GM18519 (cell line): ENCODE measurements at regions not wholly inside any gene's neighbourhood (a gene's known extent, or its start where the extent isn't known, plus 50 kb on each side); places are given as distances from the start of the nearest gene placed in this dataset.

Source experiments
- ATAC-seq: cut with Tn5 transposase; IDR thresholded peaks from one replicate; pipeline ENCODE4 v1.9.1; 2021; ENCODE audit warnings: mild to moderate bottlenecking, moderate library complexity; ENCODE audit not compliant: unreplicated experiment, low FRiP score

DNA sequence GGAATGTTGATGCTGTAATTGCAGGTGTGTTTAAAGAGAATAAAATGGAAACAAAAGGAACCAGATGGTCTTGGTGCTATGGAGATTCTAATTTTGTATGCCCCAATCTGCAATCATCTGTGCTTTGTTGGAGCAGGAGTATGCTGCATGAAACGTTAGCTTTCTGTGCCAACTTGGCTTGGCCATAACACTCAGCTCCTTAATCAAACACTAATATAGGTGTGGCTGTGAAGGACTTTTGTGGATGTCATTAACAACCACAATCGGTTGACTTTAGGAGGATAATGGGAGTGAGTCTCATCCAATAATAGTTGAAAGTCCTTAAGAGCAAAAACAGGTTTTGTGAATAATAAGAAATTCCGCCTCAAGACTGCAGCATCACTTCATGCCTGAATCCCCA lies 399.2 kb downstream of the NLGN4X start:
- no peak for ATAC-seq

DNA sequence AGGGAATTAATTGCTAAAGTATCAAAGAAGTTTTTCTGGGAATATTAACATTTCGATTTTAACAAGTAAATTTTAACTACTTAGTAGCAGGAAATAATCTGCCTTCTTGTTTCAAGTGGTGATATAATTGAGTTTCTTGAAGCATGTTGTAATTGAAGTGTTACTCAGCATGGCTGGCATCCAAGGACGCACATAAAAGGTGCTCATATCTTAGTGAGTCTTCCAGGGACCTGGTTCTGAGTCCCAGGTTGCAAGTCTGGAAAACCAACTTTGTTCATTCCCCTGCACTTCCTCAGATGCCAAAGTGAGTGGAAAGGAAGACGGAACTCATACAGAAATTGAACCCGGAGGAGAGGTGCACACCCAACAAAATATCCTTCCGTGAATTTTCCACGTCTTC lies 399.6 kb downstream of the NLGN4X start:
- ATAC-seq, result no peak

DNA sequence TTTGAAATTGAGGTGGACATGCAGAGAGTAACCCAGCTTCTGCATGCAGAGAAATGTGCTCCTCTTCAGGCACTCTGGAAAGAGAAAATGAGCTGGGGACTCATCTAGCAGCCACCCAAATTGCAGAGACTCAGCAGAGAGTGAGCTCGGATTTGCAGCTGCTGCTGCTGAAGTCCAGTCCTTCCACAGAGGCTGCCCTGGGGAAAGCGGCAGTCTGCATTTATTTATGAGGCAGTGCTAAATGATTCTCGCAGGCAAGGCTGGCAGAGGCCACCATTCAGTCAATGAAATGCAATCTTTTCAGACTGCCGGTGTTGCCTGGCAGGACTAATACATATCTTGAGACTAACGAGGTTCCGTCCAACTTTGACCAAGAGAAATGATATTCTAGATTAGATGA lies 404.8 kb downstream of the NLGN4X start:
- no peak for ATAC-seq

DNA sequence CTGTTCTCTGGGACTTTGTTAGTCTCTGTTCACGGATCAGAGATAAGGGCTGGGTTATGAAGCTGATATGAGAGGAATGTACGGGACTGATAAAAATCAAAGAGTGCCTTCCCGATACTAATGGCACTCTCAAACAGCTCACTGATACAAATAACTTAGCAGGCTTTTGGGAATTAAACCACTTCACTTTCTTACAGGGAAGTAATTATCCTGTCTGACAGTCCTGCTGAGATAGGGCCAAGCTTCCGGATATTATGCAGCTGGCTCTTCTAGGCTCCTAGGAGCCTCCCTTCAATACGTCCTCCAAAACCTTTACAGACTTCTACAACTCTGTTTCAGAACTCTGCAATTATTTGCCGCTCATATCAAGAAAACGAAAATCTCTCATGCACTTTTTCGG lies 418.0 kb downstream of the NLGN4X start:
- no peak for ATAC-seq

DNA sequence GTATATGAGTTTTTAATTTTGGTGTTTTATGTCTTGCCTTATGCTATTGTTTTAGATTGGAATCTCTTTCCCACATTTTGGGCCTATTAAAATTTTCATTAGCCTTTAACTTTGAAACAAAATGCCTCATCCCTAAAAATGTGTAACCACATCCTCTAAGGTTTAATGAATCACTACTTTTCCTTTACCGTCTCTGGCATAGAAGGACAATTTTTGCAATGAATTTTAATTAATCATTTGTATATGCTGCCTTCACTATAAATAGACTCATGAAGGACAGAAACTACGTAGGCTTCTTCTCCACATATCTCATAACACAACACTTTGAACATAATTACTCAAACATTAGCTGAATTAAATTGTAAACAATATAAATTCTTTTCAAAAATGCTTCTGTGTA lies 421.5 kb downstream of the NLGN4X start:
- no peak for ATAC-seq

DNA sequence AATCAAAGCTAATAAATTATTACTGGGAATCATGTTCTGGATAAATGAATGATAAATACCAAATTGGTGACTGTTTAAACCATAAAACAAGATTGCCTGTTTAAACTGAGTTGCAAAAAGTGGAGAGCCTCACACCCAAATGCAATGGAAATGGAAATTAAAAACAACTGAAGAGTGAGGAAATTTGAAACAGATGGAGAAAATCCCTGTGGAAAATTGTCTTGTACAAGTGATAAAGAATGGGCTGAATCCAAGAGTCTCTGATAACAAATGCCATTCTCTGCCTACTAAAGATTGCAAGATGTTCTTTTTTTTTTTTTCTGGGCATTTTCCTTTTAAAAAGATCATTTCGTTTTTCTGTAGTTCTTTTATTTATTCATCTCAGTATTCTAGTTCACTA lies 426.3 kb downstream of the NLGN4X start:
- ATAC-seq, result no peak

DNA sequence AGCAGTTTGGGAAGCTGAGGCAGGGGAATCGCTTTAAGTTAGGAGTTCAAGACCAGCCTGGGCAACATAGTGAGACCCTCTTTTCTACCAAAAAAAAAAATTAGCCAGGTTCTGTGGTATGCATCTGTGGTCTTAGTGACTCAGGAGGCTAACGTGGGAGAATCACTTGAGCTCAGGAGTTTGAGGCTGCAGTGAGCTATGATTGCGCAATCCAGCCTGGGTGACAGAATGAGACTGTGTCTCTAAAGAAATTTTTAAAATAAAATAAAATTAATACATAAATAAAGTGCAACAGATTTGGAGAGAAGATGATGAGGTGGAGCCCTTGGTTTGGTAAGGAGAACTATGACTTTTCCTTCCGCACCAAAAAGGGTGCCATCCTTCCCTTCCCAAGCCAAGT lies 436.9 kb downstream of the NLGN4X start:
- ATAC-seq, result no peak

DNA sequence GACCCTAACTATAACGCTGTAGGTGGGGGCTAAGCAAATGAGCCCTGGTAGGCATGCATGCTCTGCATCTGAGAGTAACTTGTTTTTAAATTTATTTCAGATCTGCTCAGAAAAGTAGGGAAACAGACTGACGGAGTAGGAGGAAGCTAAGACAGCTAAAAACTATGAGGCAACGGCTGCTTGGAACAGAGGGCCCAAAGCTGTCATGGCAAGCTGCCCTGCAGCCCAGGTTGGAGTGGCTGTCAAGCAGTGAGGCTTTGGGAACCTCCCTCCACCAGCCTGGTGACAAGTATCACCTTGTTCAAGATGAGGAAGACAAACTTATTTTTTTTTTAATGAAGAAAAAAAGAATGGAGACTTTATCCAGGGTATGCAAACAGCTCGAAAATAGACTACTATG lies 439.8 kb downstream of the NLGN4X start:
- ATAC-seq, result no peak

DNA sequence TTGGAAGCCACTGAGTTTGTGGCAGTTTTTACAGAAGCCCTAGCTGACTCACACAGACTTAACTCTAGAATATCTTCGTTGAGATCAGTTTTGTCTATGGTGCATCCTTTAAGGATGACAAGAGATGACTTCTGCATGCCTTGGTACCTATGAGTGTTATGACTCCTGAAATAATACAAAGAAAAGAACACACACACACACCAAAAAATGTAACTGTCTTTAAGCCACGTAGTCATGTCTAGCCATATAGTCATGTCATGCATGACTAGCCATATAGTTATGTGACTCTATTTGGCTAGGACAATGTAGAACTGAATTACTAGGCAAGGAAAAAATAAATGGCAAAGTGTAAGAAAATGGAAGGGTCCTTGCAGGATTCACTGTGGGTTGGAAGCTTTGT lies 447.8 kb downstream of the NLGN4X start:
- ATAC-seq, result no peak

DNA sequence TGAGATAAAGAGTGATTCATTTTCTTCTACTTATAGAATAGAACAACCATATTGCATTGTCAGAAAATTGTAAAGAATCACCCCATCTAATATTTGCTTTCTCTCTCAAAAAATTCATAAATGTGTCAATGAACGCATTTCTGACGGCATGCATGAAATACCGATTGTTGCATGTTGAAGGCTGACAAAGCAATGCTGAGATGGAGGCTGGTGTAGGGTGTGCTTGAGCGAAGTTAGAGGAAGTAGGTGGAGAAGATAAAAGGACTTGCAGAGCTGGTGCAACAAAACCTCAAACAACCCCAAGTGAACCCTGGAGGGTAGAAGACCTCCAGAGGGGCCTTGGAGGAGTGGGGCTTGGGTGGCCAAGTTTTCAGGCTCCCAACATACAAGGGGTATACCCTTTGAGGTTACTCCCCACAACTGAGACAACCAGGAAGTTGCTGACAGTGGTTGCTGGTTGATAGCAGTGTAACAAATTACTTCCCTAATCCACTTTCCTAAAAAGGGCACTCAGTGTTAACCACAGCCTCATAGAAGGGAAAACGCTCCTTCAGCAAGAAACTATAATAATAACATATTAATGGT lies 452.7 kb downstream of the NLGN4X start:
- ATAC-seq, result no peak

DNA sequence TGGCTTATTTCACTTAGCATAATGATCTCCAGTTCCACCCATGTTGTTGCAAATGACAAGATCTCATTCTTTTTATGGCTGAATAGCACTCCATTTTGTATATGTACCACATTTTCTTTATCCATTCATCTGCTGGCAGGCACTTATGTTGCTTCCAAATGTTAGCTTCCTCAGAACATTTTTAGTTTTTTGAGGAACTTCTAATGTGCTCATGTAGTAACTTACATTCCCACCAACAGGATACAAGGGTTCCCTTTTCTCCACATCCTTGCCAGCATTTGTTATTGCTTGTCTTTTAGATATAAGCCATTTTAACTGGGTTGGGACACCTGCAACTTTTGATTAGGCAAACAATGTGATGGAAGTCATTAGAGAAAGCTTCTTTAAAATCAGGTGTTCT lies 454.2 kb downstream of the NLGN4X start:
- no peak for ATAC-seq

DNA sequence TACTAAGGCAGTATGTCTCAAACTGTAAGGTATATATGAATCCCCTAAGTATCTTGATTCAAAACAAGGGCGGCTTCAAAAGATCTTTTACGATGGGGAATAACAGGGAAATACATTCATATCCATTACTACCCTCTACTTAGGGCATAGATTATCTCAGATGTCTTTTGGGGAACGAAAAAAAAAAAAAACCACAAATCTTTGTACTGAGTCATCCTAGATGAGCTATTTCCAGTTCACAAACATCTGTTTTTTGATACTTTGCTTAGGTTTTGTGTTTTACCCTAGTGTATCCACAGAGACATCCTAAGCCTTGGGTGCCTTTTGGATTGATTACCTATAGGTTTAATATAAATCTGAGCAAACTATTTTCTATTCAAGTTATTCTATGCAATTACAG lies 457.2 kb downstream of the NLGN4X start:
- ATAC-seq, result no peak

DNA sequence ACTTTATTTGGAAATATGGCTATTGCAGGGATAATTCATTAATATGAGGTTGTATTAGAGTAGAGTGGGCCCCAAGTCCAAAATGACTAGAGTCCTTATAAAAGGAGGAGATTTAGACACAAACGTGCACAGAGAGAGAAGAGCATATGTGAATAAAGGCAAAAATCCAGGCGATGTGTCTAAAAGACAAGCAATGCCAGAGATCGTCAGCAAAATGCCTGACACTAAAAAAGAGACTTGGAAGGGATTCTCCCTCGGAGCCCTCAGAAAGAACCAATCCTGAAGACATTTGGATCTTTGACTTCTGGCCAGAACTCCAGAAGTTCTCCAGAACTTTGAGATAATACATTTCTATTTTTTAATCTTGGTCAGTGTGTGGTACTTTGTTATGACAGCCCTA lies 472.1 kb downstream of the NLGN4X start:
- ATAC-seq, result no peak

DNA sequence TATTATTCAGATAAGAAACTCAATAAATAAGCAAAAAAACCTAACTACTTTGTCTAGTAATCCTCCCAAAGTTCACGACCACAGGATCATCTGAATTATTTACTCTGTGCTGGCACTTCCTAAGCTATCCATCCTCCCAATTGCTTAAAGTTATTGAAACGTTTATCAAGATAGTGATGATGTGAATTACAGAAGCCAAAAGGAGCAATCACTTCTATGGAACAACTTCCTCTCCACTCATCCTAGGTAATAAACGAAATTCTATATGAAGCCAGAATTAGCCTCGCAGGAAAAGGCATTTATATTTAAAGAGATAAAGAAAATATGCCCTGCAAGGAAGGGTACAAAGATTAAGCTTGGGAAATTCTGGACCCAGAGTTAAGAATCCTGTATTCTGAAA lies 475.4 kb downstream of the NLGN4X start:
- no peak for ATAC-seq

DNA sequence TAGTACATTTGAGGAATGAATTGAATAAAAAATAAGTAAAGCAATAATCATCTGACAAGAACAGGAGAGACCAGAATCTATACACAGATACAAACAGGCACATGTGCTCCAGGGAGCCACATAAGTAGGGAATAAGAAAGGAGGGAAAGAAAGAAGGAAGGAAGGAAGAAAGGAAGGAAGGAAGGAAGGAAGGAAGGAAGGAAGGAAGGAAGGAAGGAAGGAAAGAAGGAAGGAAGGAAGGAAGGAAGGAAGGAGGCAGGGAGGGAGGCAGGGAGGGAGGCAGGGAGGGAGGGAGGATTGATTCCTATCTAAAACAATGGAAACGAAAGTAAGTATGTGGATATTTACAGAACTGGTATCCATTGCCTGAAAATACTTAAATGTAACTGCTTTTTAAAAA lies 475.8 kb downstream of the NLGN4X start:
- ATAC-seq, result no peak

DNA sequence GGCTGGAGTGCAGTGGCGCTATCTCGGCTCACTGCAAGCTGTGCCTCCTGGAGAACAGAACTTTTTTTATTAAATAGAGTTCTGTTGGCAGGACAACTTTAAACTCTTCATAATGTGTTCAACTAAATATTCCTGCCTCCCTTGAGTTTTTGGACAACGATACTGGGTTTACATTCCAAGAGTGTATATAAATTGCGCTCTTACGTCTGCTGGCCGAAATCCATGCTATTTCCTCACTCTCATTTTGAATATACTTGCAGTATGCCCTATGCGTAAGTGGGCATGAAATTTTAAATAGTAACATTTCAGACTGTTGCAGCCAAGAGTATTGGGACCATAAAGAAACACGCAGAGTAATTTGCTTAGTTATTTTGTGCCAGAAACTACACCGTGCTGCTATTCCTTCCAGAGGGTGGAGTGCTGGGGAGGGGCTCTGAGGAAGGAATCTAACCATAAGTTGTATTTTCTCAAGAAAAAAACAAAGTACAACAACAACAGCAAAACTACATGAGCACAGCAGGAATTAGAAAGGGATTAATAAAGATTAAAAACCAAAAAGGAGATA lies 480.0 kb downstream of the NLGN4X start:
- no peak for ATAC-seq

DNA sequence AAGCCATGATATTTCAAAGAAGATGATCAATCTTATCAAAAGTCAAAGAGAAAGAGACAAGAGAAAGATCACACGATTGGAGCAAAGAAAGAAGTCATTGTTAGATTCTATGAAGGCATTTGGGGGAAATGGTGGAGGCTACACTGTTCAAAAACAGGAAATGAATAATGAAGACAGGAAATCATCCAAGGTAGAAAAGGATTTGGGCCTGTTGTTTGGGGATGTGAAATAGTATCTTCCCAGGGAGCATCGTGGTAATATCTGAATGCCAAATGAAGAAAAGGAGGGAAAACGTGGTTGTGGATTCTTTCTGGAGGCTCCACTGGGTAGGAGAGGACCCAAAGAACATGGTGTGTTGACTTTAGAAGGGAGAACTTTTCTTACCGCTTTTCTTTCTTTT lies 482.4 kb downstream of the NLGN4X start:
- no peak for ATAC-seq

DNA sequence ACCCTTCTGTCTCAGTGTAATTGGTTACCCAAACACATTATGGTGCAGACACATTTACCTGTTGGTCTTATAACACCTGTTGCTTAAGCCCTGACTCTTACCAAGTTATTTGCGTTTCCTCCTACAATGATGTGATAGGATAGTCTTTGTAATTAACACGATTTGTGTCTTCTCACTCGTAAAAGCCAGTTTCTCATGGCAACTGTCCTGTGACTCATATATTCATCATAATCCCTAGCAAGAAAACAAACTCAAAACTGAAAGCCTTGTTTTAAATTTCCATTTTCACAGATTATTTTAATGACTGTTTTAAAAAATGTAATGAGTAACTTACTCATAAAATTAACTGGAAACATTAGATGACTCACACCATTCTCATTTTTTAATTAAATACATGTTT lies 495.2 kb downstream of the NLGN4X start:
- no peak for ATAC-seq

DNA sequence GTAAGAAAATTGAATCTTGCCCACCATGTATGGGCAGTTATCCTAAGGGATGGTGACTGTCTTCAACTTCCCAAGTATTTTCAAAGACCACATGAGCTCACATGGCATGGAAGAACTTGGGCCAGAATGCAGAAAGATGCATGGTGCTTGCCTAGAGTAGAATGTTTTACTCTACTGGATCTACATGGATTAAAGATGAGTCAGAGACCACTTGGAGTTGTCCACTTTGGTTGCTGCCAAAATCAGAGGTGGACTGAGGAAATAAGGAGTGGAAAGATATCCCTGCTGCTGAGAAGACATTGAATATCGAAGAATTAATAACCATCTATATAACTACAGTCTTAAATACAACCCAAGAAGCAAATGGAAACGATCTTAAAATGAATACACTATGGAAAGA lies 498.1 kb downstream of the NLGN4X start:
- ATAC-seq, result no peak

DNA sequence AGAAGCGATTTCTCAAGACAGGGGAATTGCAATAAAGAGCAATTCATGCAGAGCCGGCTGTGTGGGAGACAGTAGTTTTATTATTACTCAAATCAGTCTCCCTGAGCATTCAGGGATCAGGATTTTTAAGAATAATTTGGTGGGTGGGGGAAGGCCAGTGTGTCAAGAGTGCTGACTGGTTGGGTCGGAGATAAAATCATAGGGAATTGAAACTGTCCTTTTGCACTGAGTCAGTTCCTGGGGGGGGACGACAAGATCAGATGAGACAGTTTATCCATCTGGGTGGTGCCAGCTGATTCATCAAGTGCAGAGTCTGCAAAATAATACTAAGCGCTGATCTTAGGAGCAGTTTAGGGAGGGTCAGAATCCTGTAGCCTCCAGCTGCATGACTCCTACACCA lies 502.4 kb downstream of the NLGN4X start:
- no peak for ATAC-seq

DNA sequence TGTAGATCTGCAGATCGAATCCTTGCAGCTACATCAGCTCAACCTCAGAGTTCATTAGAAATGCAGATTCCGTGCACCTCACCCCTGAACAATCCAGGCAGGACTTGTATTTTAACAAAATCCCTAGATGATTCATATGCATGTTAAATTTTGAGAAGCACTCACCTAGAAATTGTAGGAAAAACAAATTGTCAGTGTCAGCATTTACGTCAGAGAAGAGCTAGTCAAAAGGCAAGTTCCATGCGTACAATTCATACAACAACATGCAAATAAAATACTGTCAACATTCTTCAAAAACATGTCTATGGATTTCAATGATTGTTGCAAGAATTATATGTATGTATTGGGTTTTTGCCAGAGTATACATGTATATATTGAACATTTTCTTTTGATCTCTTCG lies 504.5 kb downstream of the NLGN4X start:
- ATAC-seq, result no peak

DNA sequence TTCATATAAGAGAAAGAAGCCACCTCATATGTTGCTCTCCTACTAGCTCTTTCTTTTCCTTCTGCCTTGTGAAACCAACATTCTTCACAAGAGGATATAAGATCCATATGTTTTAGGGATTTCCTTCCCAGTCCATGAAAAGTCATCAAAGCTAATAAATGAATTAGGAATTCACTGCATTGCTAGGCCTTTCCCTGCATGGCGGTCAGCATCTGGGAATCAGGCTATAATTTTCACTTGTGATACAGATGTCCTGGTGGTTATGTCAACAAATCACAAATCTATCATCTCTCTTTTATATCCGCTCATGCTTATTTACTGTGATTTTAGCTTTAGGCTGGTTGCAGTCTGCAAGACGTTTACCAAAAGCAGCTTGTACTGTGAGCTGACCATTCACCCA lies 510.0 kb downstream of the NLGN4X start:
- no peak for ATAC-seq

DNA sequence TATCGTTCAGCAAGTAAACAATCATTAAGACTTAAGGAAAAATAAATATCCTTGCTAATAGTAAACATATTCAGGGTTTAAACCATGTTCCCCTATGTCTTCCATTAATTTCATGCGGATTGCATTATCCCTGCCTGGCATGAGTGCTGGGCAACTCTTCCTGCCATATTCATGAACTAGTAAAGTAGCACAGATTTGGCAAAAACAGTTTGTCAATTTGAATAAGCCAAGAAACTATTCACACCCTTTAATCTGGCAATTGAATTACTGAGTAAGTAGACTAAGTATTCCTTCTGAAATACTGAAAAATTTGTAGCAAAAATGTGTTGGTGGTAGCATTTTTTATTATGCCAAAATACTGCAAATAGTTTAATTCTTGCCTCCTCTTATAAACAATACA lies 512.0 kb downstream of the NLGN4X start:
- ATAC-seq, result no peak
